ENCODE measurements at regions not wholly inside any gene's neighbourhood (a gene's known extent, or its start where the extent isn't known, plus 50 kb on each side); places are given as distances from the start of the nearest gene placed in this dataset.

GRCh38 chr5:148937830-148938521, 111.6 kb downstream of the ADRB2 start:
- Mint-ChIP-seq H3K4me1 (no peaks in the 10 kb centered on the region), H3K27ac (no peak overlapping the region), H3K36me3 (no peaks in the 10 kb centered on the region), H3K4me3 (no peak overlapping the region), H3K9me3 (no peaks in the 10 kb centered on the region), H3K27me3 (peaks cover 22% of the 10 kb centered on the region)
- no peak overlapping the region for H3K4me3 ChIP-seq (ENCODE audit: low read depth, low read length)
- H3K27ac ChIP-seq (ENCODE audit: insufficient read depth, low read length, poor library complexity, severe bottlenecking) = no peak overlapping the region
- peaks cover 5% of the 10 kb centered on the region for H3K27me3 ChIP-seq (ENCODE audit: control insufficient read depth, insufficient read depth, low read length)
- no peaks in the 10 kb centered on the region for H3K36me3 ChIP-seq (ENCODE audit: control insufficient read depth, insufficient read depth, low read length)
- H3K9me3 ChIP-seq (ENCODE audit: control insufficient read depth in 2 of 2, low read length in 2 of 2) = no peaks in the 10 kb centered on the region
- ATAC-seq (ENCODE audit: low read depth in 2 of 2) (no peak), DNase-seq (no peak)
- no peaks in the 10 kb centered on the region for H3K4me1 ChIP-seq (ENCODE audit: control insufficient read depth, insufficient read depth, low read length, poor library complexity, severe bottlenecking)

- ATAC-seq (ENCODE audit: low read depth in 2 of 2) = no peak
Measured at GRCh38 chr5:148938522-148938882, 112.1 kb downstream of the ADRB2 start.

GRCh38 chr5:148939676-148940075, 113.3 kb downstream of the ADRB2 start:
- H3K9me3 ChIP-seq (ENCODE audit: control insufficient read depth in 2 of 2, low read length in 2 of 2) = no peaks in the 10 kb centered on the region
- H3K4me3 ChIP-seq (ENCODE audit: low read depth, low read length) = no peak overlapping the region
- Mint-ChIP-seq H3K9me3 (no peaks in the 10 kb centered on the region), H3K4me1 (no peaks in the 10 kb centered on the region), H3K36me3 (no peaks in the 10 kb centered on the region), H3K27ac (no peak overlapping the region), H3K27me3 (peaks cover 15% of the 10 kb centered on the region), H3K4me3 (no peak overlapping the region)
- H3K27me3 ChIP-seq (ENCODE audit: control insufficient read depth, insufficient read depth, low read length) = no peaks in the 10 kb centered on the region
- DNase-seq (no peak), ATAC-seq (ENCODE audit: low read depth in 2 of 2) (no peak)
- no peaks in the 10 kb centered on the region for H3K4me1 ChIP-seq (ENCODE audit: control insufficient read depth, insufficient read depth, low read length, poor library complexity, severe bottlenecking)
- H3K27ac ChIP-seq (ENCODE audit: insufficient read depth, low read length, poor library complexity, severe bottlenecking) = no peak overlapping the region
- no peaks in the 10 kb centered on the region for H3K36me3 ChIP-seq (ENCODE audit: control insufficient read depth, insufficient read depth, low read length)

More at GRCh38 chr5:148938522-148938882, 112.1 kb downstream of the ADRB2 start:
- H3K27me3 Mint-ChIP-seq = peaks cover 22% of the 10 kb centered on the region
- no peaks in the 10 kb centered on the region for H3K9me3 Mint-ChIP-seq
- H3K27ac ChIP-seq (ENCODE audit: insufficient read depth, low read length, poor library complexity, severe bottlenecking) = no peak overlapping the region
- H3K27me3 ChIP-seq (ENCODE audit: control insufficient read depth, insufficient read depth, low read length) = peaks cover 5% of the 10 kb centered on the region
- H3K4me1 ChIP-seq (ENCODE audit: control insufficient read depth, insufficient read depth, low read length, poor library complexity, severe bottlenecking) = no peaks in the 10 kb centered on the region
- DNase-seq = no peak
- no peaks in the 10 kb centered on the region for H3K4me1 Mint-ChIP-seq
- H3K4me3 ChIP-seq (ENCODE audit: low read depth, low read length) = no peak overlapping the region
- no peak overlapping the region for H3K4me3 Mint-ChIP-seq
- H3K9me3 ChIP-seq (ENCODE audit: control insufficient read depth in 2 of 2, low read length in 2 of 2) = no peaks in the 10 kb centered on the region
- H3K36me3 Mint-ChIP-seq = no peaks in the 10 kb centered on the region
- no peak overlapping the region for H3K27ac Mint-ChIP-seq
- H3K36me3 ChIP-seq (ENCODE audit: control insufficient read depth, insufficient read depth, low read length) = no peaks in the 10 kb centered on the region

GRCh38 chr5:148941810-148942209, 115.4 kb downstream of the ADRB2 start:
- Histone ChIP-seq H3K36me3 (ENCODE audit: control insufficient read depth, insufficient read depth, low read length) (no peaks in the 10 kb centered on the region), H3K9me3 (ENCODE audit: control insufficient read depth in 2 of 2, low read length in 2 of 2) (no peaks in the 10 kb centered on the region), H3K27ac (ENCODE audit: insufficient read depth, low read length, poor library complexity, severe bottlenecking) (no peak overlapping the region), H3K27me3 (ENCODE audit: control insufficient read depth, insufficient read depth, low read length) (no peaks in the 10 kb centered on the region), H3K4me3 (ENCODE audit: low read depth, low read length) (no peak overlapping the region), H3K4me1 (ENCODE audit: control insufficient read depth, insufficient read depth, low read length, poor library complexity, severe bottlenecking) (no peaks in the 10 kb centered on the region)
- no peaks in the 10 kb centered on the region for H3K36me3 Mint-ChIP-seq
- no peak for DNase-seq
- no peaks in the 10 kb centered on the region for H3K4me1 Mint-ChIP-seq
- H3K27ac Mint-ChIP-seq = no peak overlapping the region
- H3K4me3 Mint-ChIP-seq = no peak overlapping the region
- H3K27me3 Mint-ChIP-seq = peaks cover 15% of the 10 kb centered on the region
- no peak for ATAC-seq (ENCODE audit: low read depth in 2 of 2)
- H3K9me3 Mint-ChIP-seq = peaks cover 0 to 1% (median 0%) of the 10 kb centered on the region in 7 donors

- no peak overlapping the region for H3K4me3 Mint-ChIP-seq
- Histone ChIP-seq H3K27ac (ENCODE audit: insufficient read depth, low read length, poor library complexity, severe bottlenecking) (no peak overlapping the region), H3K27me3 (ENCODE audit: control insufficient read depth, insufficient read depth, low read length) (no peaks in the 10 kb centered on the region), H3K36me3 (ENCODE audit: control insufficient read depth, insufficient read depth, low read length) (no peaks in the 10 kb centered on the region), H3K9me3 (ENCODE audit: control insufficient read depth in 2 of 2, low read length in 2 of 2) (no peaks in the 10 kb centered on the region), H3K4me1 (ENCODE audit: control insufficient read depth, insufficient read depth, low read length, poor library complexity, severe bottlenecking) (no peaks in the 10 kb centered on the region), H3K4me3 (ENCODE audit: low read depth, low read length) (no peak overlapping the region)
- H3K4me1 Mint-ChIP-seq = no peaks in the 10 kb centered on the region
- no peak for DNase-seq
- peaks cover 0 to 1% (median 0%) of the 10 kb centered on the region in 7 donors for H3K9me3 Mint-ChIP-seq
- H3K27me3 Mint-ChIP-seq = peaks cover 6% of the 10 kb centered on the region
- H3K27ac Mint-ChIP-seq = no peak overlapping the region
- ATAC-seq (ENCODE audit: low read depth in 2 of 2) = no peak
- H3K36me3 Mint-ChIP-seq = no peaks in the 10 kb centered on the region
Measured at GRCh38 chr5:148949841-148950470, 112.9 kb downstream of the SH3TC2 start.

- H3K4me1 ChIP-seq (ENCODE audit: control insufficient read depth, insufficient read depth, low read length, poor library complexity, severe bottlenecking) = no peaks in the 10 kb centered on the region
- no peaks in the 10 kb centered on the region for H3K9me3 ChIP-seq (ENCODE audit: control insufficient read depth in 2 of 2, low read length in 2 of 2)
- no peaks in the 10 kb centered on the region for H3K36me3 ChIP-seq (ENCODE audit: control insufficient read depth, insufficient read depth, low read length)
- no peak overlapping the region for H3K27ac ChIP-seq (ENCODE audit: insufficient read depth, low read length, poor library complexity, severe bottlenecking)
- no peak overlapping the region for H3K4me3 Mint-ChIP-seq
- H3K9me3 Mint-ChIP-seq = peaks cover 0 to 1% (median 0%) of the 10 kb centered on the region in 7 donors
- H3K4me1 Mint-ChIP-seq = no peaks in the 10 kb centered on the region
- H3K27me3 Mint-ChIP-seq = peaks cover 6% of the 10 kb centered on the region
- no peaks in the 10 kb centered on the region for H3K36me3 Mint-ChIP-seq
- ATAC-seq (ENCODE audit: low read depth in 2 of 2) (no peak), DNase-seq (no peak)
- no peak overlapping the region for H3K27ac Mint-ChIP-seq
- H3K27me3 ChIP-seq (ENCODE audit: control insufficient read depth, insufficient read depth, low read length) = no peaks in the 10 kb centered on the region
- H3K4me3 ChIP-seq (ENCODE audit: low read depth, low read length) = no peak overlapping the region
Measured at GRCh38 chr5:148950471-148950863, 112.4 kb downstream of the SH3TC2 start.

- ATAC-seq (ENCODE audit: low read depth in 2 of 2) (no peak), DNase-seq (no peak)
- H3K27ac Mint-ChIP-seq = no peak overlapping the region
- Histone ChIP-seq H3K27ac (ENCODE audit: insufficient read depth, low read length, poor library complexity, severe bottlenecking) (no peak overlapping the region), H3K4me3 (ENCODE audit: low read depth, low read length) (no peak overlapping the region), H3K36me3 (ENCODE audit: control insufficient read depth, insufficient read depth, low read length) (no peaks in the 10 kb centered on the region), H3K27me3 (ENCODE audit: control insufficient read depth, insufficient read depth, low read length) (no peaks in the 10 kb centered on the region), H3K9me3 (ENCODE audit: control insufficient read depth in 2 of 2, low read length in 2 of 2) (no peaks in the 10 kb centered on the region), H3K4me1 (ENCODE audit: control insufficient read depth, insufficient read depth, low read length, poor library complexity, severe bottlenecking) (no peaks in the 10 kb centered on the region)
- peaks cover 8% of the 10 kb centered on the region for H3K27me3 Mint-ChIP-seq
- H3K9me3 Mint-ChIP-seq = peaks cover 0 to 1% (median 0%) of the 10 kb centered on the region in 7 donors
- H3K4me1 Mint-ChIP-seq = no peaks in the 10 kb centered on the region
- H3K36me3 Mint-ChIP-seq = no peaks in the 10 kb centered on the region
- H3K4me3 Mint-ChIP-seq = no peak overlapping the region
Measured at GRCh38 chr5:148950892-148951291, 112.0 kb downstream of the SH3TC2 start.

- Histone ChIP-seq H3K27me3 (ENCODE audit: control insufficient read depth, insufficient read depth, low read length) (no peaks in the 10 kb centered on the region), H3K27ac (ENCODE audit: insufficient read depth, low read length, poor library complexity, severe bottlenecking) (no peak overlapping the region), H3K36me3 (ENCODE audit: control insufficient read depth, insufficient read depth, low read length) (no peaks in the 10 kb centered on the region), H3K4me1 (ENCODE audit: control insufficient read depth, insufficient read depth, low read length, poor library complexity, severe bottlenecking) (no peaks in the 10 kb centered on the region), H3K4me3 (ENCODE audit: low read depth, low read length) (no peak overlapping the region), H3K9me3 (ENCODE audit: control insufficient read depth in 2 of 2, low read length in 2 of 2) (no peaks in the 10 kb centered on the region)
- ATAC-seq (ENCODE audit: low read depth in 2 of 2) (no peak), DNase-seq (no peak)
- no peaks in the 10 kb centered on the region for H3K9me3 Mint-ChIP-seq
- no peaks in the 10 kb centered on the region for H3K36me3 Mint-ChIP-seq
- H3K27me3 Mint-ChIP-seq = peaks cover 12% of the 10 kb centered on the region
- no peak overlapping the region for H3K27ac Mint-ChIP-seq
- H3K4me1 Mint-ChIP-seq = no peaks in the 10 kb centered on the region
- no peak overlapping the region for H3K4me3 Mint-ChIP-seq
Measured at GRCh38 chr5:148951612-148952011, 111.2 kb downstream of the SH3TC2 start.
